ENCODE measurements at regions not wholly inside any gene's neighbourhood (a gene's known extent, or its start where the extent isn't known, plus 50 kb on each side); places are given as distances from the start of the nearest gene placed in this dataset.
"Not testable (repeated sequence)": the region's sequence is repeated elsewhere in the genome, so short reads cannot be mapped to it uniquely, and the experiment has no call there.

- H3K36me3 ChIP-seq (ENCODE audit: insufficient read depth, low read length) = no peaks in the 10 kb centered on the region
- H3K9ac ChIP-seq (ENCODE audit: low read depth, low read length) = no peak overlapping the region
- peaks cover 6% of the 10 kb centered on the region; the same call in 1 of the 2 replicates for H3K4me1 ChIP-seq (ENCODE audit: insufficient read depth, low read length)
- no peaks in the 10 kb centered on the region for H3K9me3 ChIP-seq (ENCODE audit: control insufficient read depth, insufficient read depth, low read length)
These were observed 1045.4 kb upstream of the MIR17HG start for GRCh38 chr13:90302107-90302506.

DNA sequence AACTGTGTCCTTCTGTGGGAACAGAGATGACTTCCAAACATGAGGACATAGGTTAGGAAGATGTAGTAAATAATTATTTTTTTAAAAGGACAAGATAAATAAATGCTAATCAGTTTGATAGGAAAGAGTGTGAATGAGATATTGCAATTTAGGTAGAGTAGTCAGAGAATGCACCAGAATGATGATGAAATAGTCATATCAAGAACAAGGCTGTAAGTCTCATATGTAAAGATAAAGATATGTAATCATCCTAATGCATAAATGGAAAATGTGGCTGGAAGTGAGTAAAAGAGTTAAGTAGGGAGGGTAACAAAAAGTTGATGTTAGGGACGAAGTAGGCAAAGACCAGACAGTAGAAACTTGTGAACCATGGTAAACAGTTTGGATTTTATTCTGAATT lies 1041.7 kb upstream of the MIR17HG start:
- no peaks in the 10 kb centered on the region for H3K36me3 ChIP-seq (ENCODE audit: insufficient read depth, low read length)
- H3K9ac ChIP-seq (ENCODE audit: low read depth, low read length) = no peak overlapping the region
- no peaks in the 10 kb centered on the region for H3K9me3 ChIP-seq (ENCODE audit: control insufficient read depth, insufficient read depth, low read length)
- no peaks in the 10 kb centered on the region for H3K4me1 ChIP-seq (ENCODE audit: insufficient read depth, low read length)

- no peaks in the 10 kb centered on the region for H3K4me1 ChIP-seq (ENCODE audit: insufficient read depth, low read length)
- H3K9me3 ChIP-seq (ENCODE audit: control insufficient read depth, insufficient read depth, low read length) = no peaks in the 10 kb centered on the region
- H3K9ac ChIP-seq (ENCODE audit: low read depth, low read length) = no peak overlapping the region
- H3K36me3 ChIP-seq (ENCODE audit: insufficient read depth, low read length) = no peaks in the 10 kb centered on the region
These were observed 1040.4 kb upstream of the MIR17HG start for GRCh38 chr13:90307136-90307535.

DNA sequence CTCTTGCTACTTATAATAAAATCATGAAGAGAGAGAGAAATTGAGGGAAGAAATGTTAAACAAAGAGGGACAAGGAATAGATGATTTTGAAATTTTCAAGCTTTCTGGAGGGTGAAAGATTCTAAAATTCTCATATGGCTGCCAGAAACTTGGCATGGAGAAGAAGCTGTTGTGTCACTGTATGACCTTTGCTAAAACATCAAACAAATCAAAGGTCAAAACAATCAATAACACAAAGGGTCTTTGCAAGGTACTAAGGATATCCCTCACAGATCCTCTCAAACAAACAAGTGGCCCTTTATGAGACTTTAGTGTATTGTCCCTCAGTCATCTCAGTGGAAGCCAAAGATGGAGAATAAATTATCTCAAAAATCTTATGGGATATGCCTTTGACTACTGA lies 1039.2 kb upstream of the MIR17HG start:
- Histone ChIP-seq H3K4me1 (ENCODE audit: insufficient read depth, low read length) (no peaks in the 10 kb centered on the region), H3K9me3 (ENCODE audit: control insufficient read depth, insufficient read depth, low read length) (no peaks in the 10 kb centered on the region), H3K36me3 (ENCODE audit: insufficient read depth, low read length) (no peaks in the 10 kb centered on the region), H3K9ac (ENCODE audit: low read depth, low read length) (no peak overlapping the region)

- H3K9ac ChIP-seq (ENCODE audit: low read depth, low read length) = no peak overlapping the region
- H3K9me3 ChIP-seq (ENCODE audit: control insufficient read depth, insufficient read depth, low read length) = no peaks in the 10 kb centered on the region
- H3K36me3 ChIP-seq (ENCODE audit: insufficient read depth, low read length) = no peaks in the 10 kb centered on the region
- H3K4me1 ChIP-seq (ENCODE audit: insufficient read depth, low read length) = no peaks in the 10 kb centered on the region
These were observed 1035.6 kb upstream of the MIR17HG start for GRCh38 chr13:90311929-90312328.

DNA sequence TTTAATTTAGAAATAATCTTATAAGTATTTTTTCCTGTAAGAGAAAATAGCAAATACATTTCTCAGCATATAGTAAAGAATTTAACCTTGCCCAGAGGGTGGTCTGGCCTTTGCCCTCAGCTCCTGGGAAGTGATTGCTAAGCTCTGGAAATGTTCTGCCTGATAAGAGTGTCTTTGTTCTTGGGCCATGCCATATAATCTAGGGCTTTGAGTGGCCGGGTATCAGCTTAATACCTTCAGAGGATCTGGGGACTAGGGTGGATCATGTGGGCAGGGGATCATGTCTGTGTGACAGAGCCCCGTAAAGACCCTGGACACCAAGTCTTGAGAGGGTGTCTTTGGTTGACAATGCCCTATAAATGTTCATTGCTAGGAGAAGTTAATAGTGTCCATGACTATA lies 1032.4 kb upstream of the MIR17HG start:
- Histone ChIP-seq H3K36me3 (ENCODE audit: insufficient read depth, low read length) (no peaks in the 10 kb centered on the region), H3K9ac (ENCODE audit: low read depth, low read length) (no peak overlapping the region), H3K9me3 (ENCODE audit: control insufficient read depth, insufficient read depth, low read length) (no peaks in the 10 kb centered on the region), H3K4me1 (ENCODE audit: insufficient read depth, low read length) (no peaks in the 10 kb centered on the region)

- Histone ChIP-seq H3K36me3 (ENCODE audit: insufficient read depth, low read length) (no peaks in the 10 kb centered on the region), H3K9me3 (ENCODE audit: control insufficient read depth, insufficient read depth, low read length) (no peaks in the 10 kb centered on the region), H3K4me1 (ENCODE audit: insufficient read depth, low read length) (no peaks in the 10 kb centered on the region)
These were observed 1026.8 kb upstream of the MIR17HG start for GRCh38 chr13:90320664-90321063.

GRCh38 chr13:90321281-90321931 lies 1026.1 kb upstream of the MIR17HG start:
- Histone ChIP-seq H3K4me1 (ENCODE audit: insufficient read depth, low read length) (no peaks in the 10 kb centered on the region), H3K36me3 (ENCODE audit: insufficient read depth, low read length) (no peaks in the 10 kb centered on the region), H3K9ac (ENCODE audit: low read depth, low read length) (no peak overlapping the region), H3K9me3 (ENCODE audit: control insufficient read depth, insufficient read depth, low read length) (no peaks in the 10 kb centered on the region)

More at GRCh38 chr13:90320664-90321063, 1026.8 kb upstream of the MIR17HG start:
- no peak overlapping the region for H3K9ac ChIP-seq (ENCODE audit: low read depth, low read length)

GRCh38 chr13:90329641-90330040 lies 1017.8 kb upstream of the MIR17HG start:
- H3K36me3 ChIP-seq (ENCODE audit: insufficient read depth, low read length) = no peaks in the 10 kb centered on the region
- H3K9me3 ChIP-seq (ENCODE audit: control insufficient read depth, insufficient read depth, low read length) = no peaks in the 10 kb centered on the region
- no peaks in the 10 kb centered on the region for H3K4me1 ChIP-seq (ENCODE audit: insufficient read depth, low read length)
- H3K9ac ChIP-seq (ENCODE audit: low read depth, low read length) = no peak overlapping the region

GRCh38 chr13:90331974-90332373 lies 1015.5 kb upstream of the MIR17HG start:
- H3K9me3 ChIP-seq (ENCODE audit: control insufficient read depth, insufficient read depth, low read length) = no peaks in the 10 kb centered on the region
- no peak overlapping the region for H3K9ac ChIP-seq (ENCODE audit: low read depth, low read length)
- no peaks in the 10 kb centered on the region for H3K36me3 ChIP-seq (ENCODE audit: insufficient read depth, low read length)
- no peaks in the 10 kb centered on the region for H3K4me1 ChIP-seq (ENCODE audit: insufficient read depth, low read length)

- H3K9ac ChIP-seq (ENCODE audit: low read depth, low read length) = no peak overlapping the region
- no peaks in the 10 kb centered on the region for H3K9me3 ChIP-seq (ENCODE audit: control insufficient read depth, insufficient read depth, low read length)
- H3K36me3 ChIP-seq (ENCODE audit: insufficient read depth, low read length) = no peaks in the 10 kb centered on the region
- no peaks in the 10 kb centered on the region for H3K4me1 ChIP-seq (ENCODE audit: insufficient read depth, low read length)
These were observed 1011.0 kb upstream of the MIR17HG start for GRCh38 chr13:90336507-90336906.

- not testable (repeated sequence) for H3K9ac ChIP-seq (ENCODE audit: low read depth, low read length); H3K36me3 ChIP-seq (ENCODE audit: insufficient read depth, low read length); H3K4me1 ChIP-seq (ENCODE audit: insufficient read depth, low read length); H3K9me3 ChIP-seq (ENCODE audit: control insufficient read depth, insufficient read depth, low read length)
These were observed 1006.1 kb upstream of the MIR17HG start for GRCh38 chr13:90341348-90341747.

- H3K9ac ChIP-seq (ENCODE audit: low read depth, low read length) = not testable (repeated sequence)
These were observed 998.9 kb upstream of the MIR17HG start for GRCh38 chr13:90348477-90349136.

DNA sequence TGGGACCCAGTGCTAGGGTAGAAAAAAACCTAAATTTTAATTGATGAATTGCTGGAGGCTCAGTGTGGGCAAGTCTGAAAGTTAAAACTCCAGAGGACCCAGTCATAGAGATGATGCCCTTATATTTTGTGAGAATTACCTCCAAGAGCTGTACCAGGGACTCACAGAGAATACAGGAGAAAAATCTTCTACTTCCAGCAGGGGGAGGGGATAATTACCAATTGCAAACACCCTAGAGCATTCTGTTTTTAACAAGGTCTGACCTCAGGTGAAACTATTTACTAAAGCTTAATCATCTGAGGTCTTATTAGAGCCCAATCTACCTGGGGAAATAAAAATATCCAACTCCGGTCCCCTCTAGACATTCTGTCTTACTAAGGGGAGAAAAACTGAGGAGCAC lies 994.7 kb upstream of the MIR17HG start:
- no peak overlapping the region for H3K9ac ChIP-seq (ENCODE audit: low read depth, low read length)
- H3K36me3 ChIP-seq (ENCODE audit: insufficient read depth, low read length) = no peaks in the 10 kb centered on the region
- no peaks in the 10 kb centered on the region for H3K9me3 ChIP-seq (ENCODE audit: control insufficient read depth, insufficient read depth, low read length)
- peaks cover 7% of the 10 kb centered on the region for H3K4me1 ChIP-seq (ENCODE audit: insufficient read depth, low read length)

More at GRCh38 chr13:90348477-90349136, 998.9 kb upstream of the MIR17HG start:
- H3K9me3 ChIP-seq (ENCODE audit: control insufficient read depth, insufficient read depth, low read length); H3K4me1 ChIP-seq (ENCODE audit: insufficient read depth, low read length); H3K36me3 ChIP-seq (ENCODE audit: insufficient read depth, low read length): not testable (repeated sequence)

DNA sequence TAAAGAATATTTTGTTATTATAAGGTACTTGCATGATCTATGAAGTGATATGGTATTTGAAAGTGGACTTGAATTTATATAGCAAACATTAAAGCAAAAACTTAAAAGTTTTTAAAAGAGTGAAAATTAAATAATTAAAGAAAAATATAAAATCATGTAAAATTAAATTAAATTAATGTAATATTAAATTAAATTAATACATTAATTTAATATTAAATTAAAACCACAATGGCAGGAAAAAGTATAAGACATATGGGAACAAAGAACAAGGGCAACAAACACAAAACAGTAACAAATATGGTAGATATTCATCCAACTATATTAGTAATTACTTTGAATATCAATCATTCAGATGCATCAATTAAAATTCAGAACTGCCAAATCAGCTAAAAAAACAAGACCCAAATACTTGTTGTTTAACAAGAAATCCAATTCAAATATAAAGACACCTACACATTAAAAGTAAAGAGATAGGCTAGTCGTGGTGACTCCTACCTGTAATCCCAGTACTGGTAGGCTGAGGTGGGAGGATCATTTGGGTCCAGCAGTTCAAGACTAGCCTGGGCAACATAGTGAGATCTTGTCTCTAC lies 992.2 kb upstream of the MIR17HG start:
- H3K4me1 ChIP-seq (ENCODE audit: insufficient read depth, low read length) = peaks cover 7% of the 10 kb centered on the region

More for the DNA sequence above, 992.2 kb upstream of the MIR17HG start:
- Histone ChIP-seq H3K9ac (ENCODE audit: low read depth, low read length) (no peak overlapping the region), H3K36me3 (ENCODE audit: insufficient read depth, low read length) (no peaks in the 10 kb centered on the region), H3K9me3 (ENCODE audit: control insufficient read depth, insufficient read depth, low read length) (no peaks in the 10 kb centered on the region)

Data from ES-I3 (cell line).